ENCODE measurements at regions not wholly inside any gene's neighbourhood (a gene's known extent, or its start where the extent isn't known, plus 50 kb on each side); places are given as distances from the start of the nearest gene placed in this dataset.
"Not testable (repeated sequence)": the region's sequence is repeated elsewhere in the genome, so short reads cannot be mapped to it uniquely, and the experiment has no call there.

DNA sequence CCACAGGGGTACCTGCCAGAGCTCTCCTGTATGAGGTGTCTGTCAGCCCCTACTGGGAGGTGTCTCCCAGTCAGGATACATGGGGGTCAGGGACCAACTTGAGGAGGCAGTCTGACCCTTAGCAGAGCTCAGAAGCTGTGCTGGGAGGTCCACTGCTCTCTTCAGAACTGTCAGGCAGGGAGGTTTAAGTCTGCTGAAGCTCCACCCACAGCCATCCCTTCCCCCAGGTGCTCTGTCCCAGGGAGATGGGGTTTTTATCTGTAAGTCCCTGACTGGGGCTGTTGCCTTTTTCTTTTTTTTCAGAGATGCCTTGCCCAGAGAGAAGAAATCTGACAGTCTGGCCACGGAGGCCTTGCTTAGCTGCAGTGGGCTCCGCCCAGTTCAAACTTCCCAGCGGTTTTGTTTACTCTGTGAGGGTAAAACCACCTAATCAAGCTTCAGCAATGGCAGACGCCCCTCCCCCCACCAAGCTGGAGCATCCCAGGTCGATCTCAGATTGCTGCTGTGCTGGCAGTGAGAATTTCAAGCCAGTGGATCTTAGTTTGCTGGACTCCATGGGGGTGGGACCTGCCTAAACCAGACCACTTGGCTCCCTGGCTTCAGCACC is 118.5 kb upstream of the RADX start:
- not testable (repeated sequence) for DNase-seq (ENCODE audit: low read depth in 1 of 2, low spot score in 1 of 2)

DNA sequence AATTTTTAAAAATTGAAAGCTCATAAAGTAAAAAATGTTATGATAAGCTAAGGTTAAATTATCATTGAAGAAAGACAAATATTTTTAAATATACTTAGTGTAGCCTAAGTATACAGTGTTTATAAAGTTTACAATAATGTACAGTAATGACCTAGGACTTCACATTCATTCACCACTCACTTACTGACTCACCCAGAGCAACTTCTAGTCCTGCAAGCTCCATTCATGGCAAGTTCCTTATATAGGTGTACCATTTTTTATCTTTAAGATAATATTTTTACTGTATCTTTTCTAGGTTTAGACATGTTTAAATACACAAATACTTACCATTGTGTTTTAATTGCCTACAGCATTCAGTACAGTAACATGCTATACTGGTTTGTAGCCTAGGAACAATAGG is 112.3 kb upstream of the RADX start:
- DNase-seq (ENCODE audit: low read depth in 1 of 2, low spot score in 1 of 2) = no peak

DNA sequence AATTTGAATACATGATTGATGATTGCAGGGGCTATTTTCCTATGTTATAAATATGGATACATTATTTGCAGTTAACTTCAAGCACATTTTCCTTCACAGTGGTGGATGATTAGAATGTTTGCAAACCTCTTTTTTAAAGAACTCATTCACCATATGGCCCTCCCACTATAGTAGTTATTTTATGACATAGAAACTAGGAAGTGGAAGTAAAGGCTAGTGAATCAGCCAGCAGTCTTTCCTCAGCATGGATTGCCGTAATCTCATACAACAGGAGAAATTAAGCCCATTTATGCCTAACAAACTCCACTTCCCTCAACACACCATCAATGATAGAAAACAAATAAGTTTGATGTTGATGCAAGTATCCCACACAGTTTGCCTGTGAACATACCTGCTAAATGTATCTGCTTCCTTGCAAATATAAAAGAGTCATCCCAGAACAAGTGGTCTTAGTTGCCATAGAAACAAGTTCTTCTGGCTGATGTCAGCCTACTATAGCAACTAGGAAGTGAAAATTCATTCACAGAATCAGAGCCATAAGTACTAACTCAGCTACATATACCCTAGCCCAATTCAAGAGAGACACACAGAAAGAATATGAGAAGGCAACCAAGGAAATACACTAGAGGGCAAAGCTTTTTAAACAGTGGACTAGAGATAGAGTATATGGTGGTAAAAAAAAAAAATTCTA is 100.9 kb upstream of the RADX start:
- no peak for DNase-seq (ENCODE audit: low read depth in 1 of 2, low spot score in 1 of 2)
